ENCODE measurements at regions not wholly inside any gene's neighbourhood (a gene's known extent, or its start where the extent isn't known, plus 50 kb on each side); places are given as distances from the start of the nearest gene placed in this dataset.

GRCh38 chr2:142574388-142574787, 303.1 kb upstream of the KYNU start:
- TF ChIP-seq CTCF (conservative IDR thresholded peaks at IDR 0.05) = no peak
- TF ChIP-seq ZFX (IDR thresholded peaks at IDR 0.05) = no peak

All from C4-2B (cell line).